Stimulated activated CD8-positive, alpha-beta memory T cell treated with anti-CD3 and anti-CD28 coated beads, Interleukin-4, amount 100 ng/mL, for 48 hours (primary cell): ENCODE measurements at regions not wholly inside any gene's neighbourhood (a gene's known extent, or its start where the extent isn't known, plus 50 kb on each side); places are given as distances from the start of the nearest gene placed in this dataset.
"Not testable (repeated sequence)": the region's sequence is repeated elsewhere in the genome, so short reads cannot be mapped to it uniquely, and the experiment has no call there.

Source experiments
- DNase-seq: peaks from one replicate; pipeline ENCODE4 v3.0.0-alpha.2; 2020

GRCh38 chr20:5696011-5696559 is 54.1 kb upstream of the SHLD1 start:
- no peak for DNase-seq

- DNase-seq: no peak
Observed at GRCh38 chr20:5691918-5692618, 58.1 kb upstream of the SHLD1 start.

- DNase-seq: no peak
Observed at GRCh38 chr20:5689463-5689862, 60.7 kb upstream of the SHLD1 start.

- no peak for DNase-seq
Observed at GRCh38 chr20:5688431-5688972, 61.7 kb upstream of the SHLD1 start.

GRCh38 chr20:5687884-5688283 is 62.3 kb upstream of the SHLD1 start:
- DNase-seq: no peak

- DNase-seq: no peak
Observed at GRCh38 chr20:5686384-5687105, 63.7 kb upstream of the SHLD1 start.

- DNase-seq: not testable (repeated sequence)
Observed at GRCh38 chr20:5682556-5682955, 67.6 kb upstream of the SHLD1 start.

- no peak for DNase-seq
Observed at GRCh38 chr20:5680192-5680591, 69.4 kb upstream of the GPCPD1 start.

- DNase-seq: no peak
Observed at GRCh38 chr20:5678777-5679176, 68.0 kb upstream of the GPCPD1 start.

- DNase-seq: not testable (repeated sequence)
Observed at GRCh38 chr20:5677944-5678343, 67.1 kb upstream of the GPCPD1 start.

GRCh38 chr20:5677389-5677788 is 66.6 kb upstream of the GPCPD1 start:
- DNase-seq: no peak

- DNase-seq: no peak
Observed at GRCh38 chr20:5675103-5676091, 64.6 kb upstream of the GPCPD1 start.

- DNase-seq: peak; percentile 41
Observed at GRCh38 chr20:5674176-5674660, 63.4 kb upstream of the GPCPD1 start.

- no peak for DNase-seq
Observed at GRCh38 chr20:5670874-5671273, 60.1 kb upstream of the GPCPD1 start.

GRCh38 chr20:5670036-5670536 is 59.3 kb upstream of the GPCPD1 start:
- no peak for DNase-seq

GRCh38 chr20:5668529-5668868 is 57.7 kb upstream of the GPCPD1 start:
- no peak for DNase-seq

- no peak for DNase-seq
Observed at GRCh38 chr20:5667705-5668528, 57.1 kb upstream of the GPCPD1 start.

GRCh38 chr20:5665417-5665816 is 54.6 kb upstream of the GPCPD1 start:
- no peak for DNase-seq

- DNase-seq: no peak
Observed at GRCh38 chr20:5663396-5663795, 52.6 kb upstream of the GPCPD1 start.

- no peak for DNase-seq
Observed at GRCh38 chr20:5662769-5663168, 52.0 kb upstream of the GPCPD1 start.

- DNase-seq: not testable (repeated sequence)
Observed at GRCh38 chr20:5660756-5661155, 50.0 kb upstream of the GPCPD1 start.
